HG02885 (cell line): ENCODE measurements at regions not wholly inside any gene's neighbourhood (a gene's known extent, or its start where the extent isn't known, plus 50 kb on each side); places are given as distances from the start of the nearest gene placed in this dataset.
"Not testable (repeated sequence)": the region's sequence is repeated elsewhere in the genome, so short reads cannot be mapped to it uniquely, and the experiment has no call there.

Experiments
- ATAC-seq: cut with Tn5 transposase; IDR thresholded peaks from one replicate; pipeline ENCODE4 v1.9.1; 2021; ENCODE audit warnings: mild to moderate bottlenecking; ENCODE audit not compliant: unreplicated experiment, poor library complexity

GRCh38 chr3:154843647-154844046 is 236.5 kb upstream of the MME start:
- ATAC-seq, result no peak

DNA sequence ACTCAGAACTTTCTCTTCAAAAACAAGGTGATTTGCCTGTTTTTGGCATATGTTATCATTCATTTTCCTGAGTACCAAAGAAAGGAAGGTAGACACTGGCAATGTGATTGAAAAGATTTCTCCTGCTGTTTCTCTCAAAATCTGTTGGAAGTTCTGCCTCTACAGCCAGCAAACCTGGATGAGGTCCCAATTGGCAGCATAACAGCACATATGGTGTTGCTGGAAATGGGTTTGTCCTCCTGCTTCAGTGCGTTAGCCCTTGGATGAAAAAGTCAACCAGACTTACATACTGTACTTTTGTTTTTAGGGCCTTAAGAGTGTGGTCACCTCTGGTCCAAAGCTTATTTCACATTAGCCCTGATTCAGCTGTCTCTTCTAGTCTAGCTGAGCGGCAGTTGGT is 237.6 kb upstream of the MME start:
- no peak for ATAC-seq

- ATAC-seq, result no peak
These were observed 244.5 kb upstream of the MME start for GRCh38 chr3:154835639-154836038.

- ATAC-seq, result not testable (repeated sequence)
These were observed 245.3 kb upstream of the MME start for GRCh38 chr3:154834831-154835230.

- no peak for ATAC-seq
These were observed 250.2 kb upstream of the MME start for GRCh38 chr3:154829929-154830328.

GRCh38 chr3:154819491-154819890 is 260.6 kb upstream of the MME start:
- ATAC-seq, result no peak

DNA sequence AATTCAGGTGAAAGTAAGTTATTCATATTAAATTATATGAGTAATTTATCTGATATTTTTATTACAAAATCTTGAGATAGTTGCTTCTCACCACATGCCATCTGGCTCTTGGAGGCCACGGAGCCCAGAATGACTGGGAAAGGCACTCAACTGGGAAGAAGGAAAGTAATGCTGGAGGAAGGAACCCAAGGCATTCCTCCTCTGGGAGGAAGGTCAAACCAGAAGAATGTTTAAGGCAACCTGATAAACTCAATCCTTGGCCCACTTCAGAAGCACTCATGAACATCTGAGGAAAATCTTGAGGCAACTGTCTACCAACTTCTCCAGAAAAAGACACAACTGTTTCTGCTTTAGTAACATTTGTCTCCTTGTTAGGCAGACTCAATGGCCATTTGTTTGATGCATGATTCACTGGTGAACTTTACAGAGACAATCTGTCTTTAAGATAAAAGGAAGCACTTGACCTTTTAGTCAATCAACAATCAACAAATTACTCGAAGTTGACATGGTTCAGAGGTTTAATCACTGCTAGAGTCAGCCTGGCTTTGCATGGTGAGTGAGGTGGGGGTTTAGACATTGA is 261.4 kb upstream of the MME start:
- ATAC-seq, result no peak

DNA sequence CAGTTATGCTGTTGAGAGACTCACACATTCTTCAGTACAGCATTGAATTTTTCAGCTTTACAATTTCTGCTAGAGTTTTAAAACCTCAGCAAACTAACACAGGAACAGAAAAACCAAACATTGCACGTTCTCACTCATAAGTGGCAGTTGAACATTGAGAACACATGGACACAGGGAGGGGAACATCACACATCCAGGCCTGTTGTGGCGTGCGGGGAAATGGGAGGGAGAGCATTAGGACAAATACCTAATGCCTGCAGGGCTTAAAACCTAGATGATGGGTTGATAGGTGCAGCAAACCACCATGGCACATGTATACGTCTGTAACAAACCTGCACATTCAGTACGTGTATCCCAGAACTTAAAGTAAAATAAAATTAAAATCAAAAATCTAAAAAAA is 270.1 kb upstream of the MME start:
- ATAC-seq, result not testable (repeated sequence)

DNA sequence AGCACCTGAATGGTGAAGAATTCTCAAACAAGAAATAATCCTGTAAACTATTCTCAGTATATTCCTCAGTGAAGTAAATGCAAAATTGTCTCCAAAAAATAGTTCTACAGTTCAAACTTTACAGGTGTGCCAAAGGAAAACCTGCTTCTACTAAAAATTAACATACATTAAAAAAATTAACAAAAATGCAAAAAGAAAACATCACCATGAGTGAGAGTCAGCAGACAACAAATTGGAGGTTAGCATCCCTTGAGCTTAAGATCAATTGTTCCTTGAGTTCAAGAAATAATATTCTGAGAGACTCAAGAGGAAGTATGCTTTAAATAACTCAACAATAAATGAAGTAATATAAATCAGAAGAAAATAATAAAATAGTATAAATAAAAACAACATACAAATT is 278.4 kb upstream of the MME start:
- ATAC-seq, result no peak

- ATAC-seq, result no peak
These were observed 280.3 kb upstream of the MME start for GRCh38 chr3:154799800-154800199.

GRCh38 chr3:154795582-154795981 is 284.5 kb upstream of the MME start:
- no peak for ATAC-seq

- no peak for ATAC-seq
These were observed 285.2 kb upstream of the MME start for GRCh38 chr3:154794814-154795445.

- no peak for ATAC-seq
These were observed 285.7 kb upstream of the MME start for GRCh38 chr3:154794391-154794790.

GRCh38 chr3:154792828-154793227 is 287.3 kb upstream of the MME start:
- ATAC-seq, result no peak

DNA sequence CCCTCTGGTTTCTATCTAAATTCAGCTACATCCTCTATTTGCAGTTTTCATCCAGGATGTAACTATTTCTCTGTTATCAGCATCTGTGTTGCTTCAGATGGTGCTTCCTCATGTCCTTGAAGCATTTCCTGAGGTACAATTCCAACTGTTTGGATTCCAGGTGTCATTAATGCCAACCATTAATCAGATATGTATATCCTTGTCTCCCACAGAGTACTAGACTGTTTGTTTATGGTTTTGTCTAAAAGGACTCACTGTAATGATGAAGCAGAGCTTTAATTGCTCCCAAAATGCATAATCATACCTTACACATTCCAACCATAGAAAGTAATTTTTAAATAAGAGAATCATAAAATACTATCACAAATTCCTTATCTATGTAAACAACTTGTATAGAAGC is 288.5 kb upstream of the MME start:
- no peak for ATAC-seq

- no peak for ATAC-seq
These were observed 293.4 kb upstream of the MME start for GRCh38 chr3:154786724-154787123.

DNA sequence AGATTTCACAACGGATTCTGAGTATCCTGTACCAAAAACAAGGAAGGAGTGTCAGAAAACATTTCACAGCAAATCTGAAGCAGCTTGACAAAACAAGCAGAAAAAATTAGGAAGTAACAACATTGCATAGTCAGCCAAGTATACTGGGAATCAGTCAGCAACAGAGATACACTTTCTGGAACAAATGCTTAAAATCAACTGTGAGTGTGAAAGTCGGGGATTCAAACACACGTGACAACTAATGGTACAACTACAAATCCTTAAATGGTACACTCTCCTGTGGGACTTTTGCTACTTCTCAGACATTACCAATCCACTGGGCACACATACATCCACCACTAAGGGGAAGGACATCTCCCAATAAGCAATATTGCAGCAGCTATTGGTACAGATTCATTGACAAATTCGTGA is 296.6 kb upstream of the MME start:
- ATAC-seq, result no peak

DNA sequence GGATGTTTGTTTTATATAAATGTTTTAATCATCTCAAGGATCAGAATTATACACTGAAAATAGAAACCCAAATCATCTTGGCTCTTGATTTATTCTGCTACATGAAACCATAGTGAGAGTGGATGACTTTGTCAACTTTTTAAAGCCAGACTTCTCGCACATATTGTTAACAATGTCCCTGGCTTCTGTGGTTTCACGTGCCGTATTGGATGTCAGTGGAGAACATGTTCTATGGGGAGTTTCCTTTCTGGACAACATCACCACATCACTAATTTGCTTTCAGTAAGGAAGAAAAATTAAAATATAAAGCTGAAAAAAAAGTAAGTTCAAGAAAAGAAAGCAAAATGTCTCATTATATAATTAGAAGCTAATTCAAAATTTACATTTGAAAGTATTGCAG is 297.1 kb upstream of the MME start:
- ATAC-seq, result no peak

DNA sequence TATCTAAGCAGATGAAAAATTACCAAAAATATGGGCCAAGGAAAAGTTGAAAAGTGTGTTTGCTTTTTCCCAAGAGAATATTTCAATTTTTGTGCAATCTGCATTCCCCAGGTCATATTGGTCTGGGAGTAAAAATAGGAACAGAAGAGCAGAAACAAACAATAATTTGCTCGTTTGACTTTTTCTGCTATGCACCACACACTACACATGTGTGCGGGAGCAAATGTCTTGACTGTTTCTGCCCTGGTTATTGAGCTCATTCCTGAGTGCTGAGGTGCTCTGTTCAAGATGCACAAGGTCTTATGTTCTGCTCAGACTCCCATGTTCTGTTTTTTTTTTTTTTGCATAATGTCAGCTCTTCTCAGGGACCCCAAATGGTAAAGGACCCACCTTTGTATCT is 298.0 kb upstream of the MME start:
- no peak for ATAC-seq

DNA sequence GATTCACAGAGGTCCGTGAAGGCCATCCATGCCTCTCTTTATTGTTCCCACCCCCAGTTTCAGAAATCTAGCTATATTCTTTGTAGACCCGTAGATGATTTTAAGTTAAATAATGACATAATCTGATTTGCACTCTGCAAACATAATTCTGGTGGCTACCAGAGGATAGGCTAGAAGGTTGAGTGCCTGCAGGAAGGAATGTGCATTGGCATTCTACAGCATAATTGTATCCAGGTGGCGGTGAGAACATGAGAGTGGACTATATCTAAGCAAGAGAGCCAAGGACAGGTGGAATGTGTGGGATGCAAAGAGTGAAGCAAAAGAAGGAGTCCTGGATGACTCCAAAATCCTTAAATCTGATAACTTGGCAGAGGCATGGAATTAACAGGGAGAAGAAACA is 298.5 kb upstream of the MME start:
- no peak for ATAC-seq

DNA sequence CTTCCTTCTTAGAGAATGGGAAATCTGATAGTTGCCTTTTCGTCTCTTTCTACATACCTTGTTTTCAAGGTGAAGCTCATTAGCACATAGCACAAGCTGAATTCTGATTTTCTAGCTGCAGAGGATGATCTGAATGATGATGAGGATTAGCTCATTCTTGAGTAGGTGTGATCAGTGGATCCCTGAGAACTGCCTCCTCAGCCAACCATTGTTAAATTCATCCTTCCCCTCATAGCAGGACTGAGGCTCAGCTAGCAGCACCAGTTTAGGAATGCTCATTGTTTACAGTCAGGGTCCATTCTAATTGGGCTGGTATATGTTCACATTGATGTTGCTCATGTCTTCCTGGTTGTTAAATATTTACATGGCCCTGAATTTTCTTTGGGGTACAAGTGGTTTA is 299.9 kb upstream of the MME start:
- ATAC-seq, result no peak

DNA sequence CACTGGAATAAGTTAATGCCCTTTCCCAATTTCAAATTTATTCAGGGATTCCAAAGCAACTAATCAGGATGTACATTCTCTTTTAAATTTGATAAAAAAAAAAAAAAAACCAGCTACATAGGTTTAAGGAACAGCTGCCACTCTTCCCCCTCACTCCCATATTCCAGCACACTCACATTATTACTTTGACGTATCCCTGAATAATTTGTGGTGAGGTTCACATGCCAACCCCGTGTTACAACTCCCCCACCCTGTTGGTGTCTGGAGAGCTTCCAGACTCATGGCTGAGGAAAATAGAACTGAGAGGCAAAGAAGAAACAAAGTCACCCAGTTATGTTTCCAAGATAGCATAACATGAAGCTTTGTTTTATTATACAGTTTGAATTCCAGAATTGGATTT is 300.5 kb upstream of the MME start:
- ATAC-seq, result no peak

GRCh38 chr3:154778057-154778456 is 302.1 kb upstream of the MME start:
- no peak for ATAC-seq
